ENCODE measurements at regions not wholly inside any gene's neighbourhood (a gene's known extent, or its start where the extent isn't known, plus 50 kb on each side); places are given as distances from the start of the nearest gene placed in this dataset.

DNA sequence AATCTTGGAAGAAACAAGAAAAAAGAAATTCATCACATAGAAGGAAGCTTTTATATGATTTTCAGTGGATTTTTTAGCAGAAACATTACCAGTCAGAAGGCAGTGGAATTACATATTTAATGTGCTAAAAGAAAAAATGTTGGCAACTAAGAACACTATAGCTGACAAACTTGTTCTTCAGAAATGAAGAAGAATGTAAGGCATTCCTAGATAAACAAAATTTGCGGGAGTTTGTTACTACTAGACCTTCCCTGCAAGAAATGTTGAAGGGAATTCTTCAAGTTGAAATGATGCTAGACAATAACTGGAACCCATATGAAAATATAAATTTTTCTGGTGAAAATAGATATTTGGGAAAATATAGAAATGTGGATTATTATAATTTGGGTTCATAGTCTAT, 718.3 kb upstream of the GRAMD2B start:
- TF ChIP-seq FOXM1 (IDR thresholded peaks at IDR 0.05; ENCODE audit: borderline replicate concordance, low read depth) (no peak), EP300 (IDR thresholded peaks at IDR 0.05; ENCODE audit: borderline replicate concordance) (no peak), TAF1 (IDR thresholded peaks at IDR 0.05; ENCODE audit: low read depth) (no peak), CREB1 (IDR thresholded peaks at IDR 0.05; ENCODE audit: low read depth) (no peak), NFIC (IDR thresholded peaks at IDR 0.05) (no peak), EGR1 (IDR thresholded peaks at IDR 0.05) (no peak), YY1 (IDR thresholded peaks at IDR 0.05; ENCODE audit: low read depth) (no peak), TEAD4 (IDR thresholded peaks at IDR 0.05) (no peak), ZBTB7A (IDR thresholded peaks at IDR 0.05; ENCODE audit: low read depth) (no peak), RAD21 (IDR thresholded peaks at IDR 0.05; ENCODE audit: low read depth) (no peak), CEBPB (IDR thresholded peaks at IDR 0.05) (no peak)
- TF ChIP-seq, protein P1, sequence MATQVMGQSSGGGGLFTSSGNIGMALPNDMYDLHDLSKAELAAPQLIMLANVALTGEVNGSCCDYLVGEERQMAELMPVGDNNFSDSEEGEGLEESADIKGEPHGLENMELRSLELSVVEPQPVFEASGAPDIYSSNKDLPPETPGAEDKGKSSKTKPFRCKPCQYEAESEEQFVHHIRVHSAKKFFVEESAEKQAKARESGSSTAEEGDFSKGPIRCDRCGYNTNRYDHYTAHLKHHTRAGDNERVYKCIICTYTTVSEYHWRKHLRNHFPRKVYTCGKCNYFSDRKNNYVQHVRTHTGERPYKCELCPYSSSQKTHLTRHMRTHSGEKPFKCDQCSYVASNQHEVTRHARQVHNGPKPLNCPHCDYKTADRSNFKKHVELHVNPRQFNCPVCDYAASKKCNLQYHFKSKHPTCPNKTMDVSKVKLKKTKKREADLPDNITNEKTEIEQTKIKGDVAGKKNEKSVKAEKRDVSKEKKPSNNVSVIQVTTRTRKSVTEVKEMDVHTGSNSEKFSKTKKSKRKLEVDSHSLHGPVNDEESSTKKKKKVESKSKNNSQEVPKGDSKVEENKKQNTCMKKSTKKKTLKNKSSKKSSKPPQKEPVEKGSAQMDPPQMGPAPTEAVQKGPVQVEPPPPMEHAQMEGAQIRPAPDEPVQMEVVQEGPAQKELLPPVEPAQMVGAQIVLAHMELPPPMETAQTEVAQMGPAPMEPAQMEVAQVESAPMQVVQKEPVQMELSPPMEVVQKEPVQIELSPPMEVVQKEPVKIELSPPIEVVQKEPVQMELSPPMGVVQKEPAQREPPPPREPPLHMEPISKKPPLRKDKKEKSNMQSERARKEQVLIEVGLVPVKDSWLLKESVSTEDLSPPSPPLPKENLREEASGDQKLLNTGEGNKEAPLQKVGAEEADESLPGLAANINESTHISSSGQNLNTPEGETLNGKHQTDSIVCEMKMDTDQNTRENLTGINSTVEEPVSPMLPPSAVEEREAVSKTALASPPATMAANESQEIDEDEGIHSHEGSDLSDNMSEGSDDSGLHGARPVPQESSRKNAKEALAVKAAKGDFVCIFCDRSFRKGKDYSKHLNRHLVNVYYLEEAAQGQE (IDR thresholded peaks at IDR 0.05; ENCODE audit: low read depth) = no peak
- TF ChIP-seq, protein P2, sequence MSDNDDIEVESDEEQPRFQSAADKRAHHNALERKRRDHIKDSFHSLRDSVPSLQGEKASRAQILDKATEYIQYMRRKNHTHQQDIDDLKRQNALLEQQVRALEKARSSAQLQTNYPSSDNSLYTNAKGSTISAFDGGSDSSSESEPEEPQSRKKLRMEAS (IDR thresholded peaks at IDR 0.05) = no peak
